Ramos (cell line): ENCODE measurements at regions not wholly inside any gene's neighbourhood (a gene's known extent, or its start where the extent isn't known, plus 50 kb on each side); places are given as distances from the start of the nearest gene placed in this dataset.
"Not testable (repeated sequence)": the region's sequence is repeated elsewhere in the genome, so short reads cannot be mapped to it uniquely, and the experiment has no call there.

ENCODE experiments used
- in situ Hi-C: fragments of 300-500 bp; cut with MboI; formaldehyde crosslinking; loops from one replicate; pipeline ENCODE4 v1.14.3; 2022; ENCODE audit warnings: low sequenced_read_pairs; ENCODE audit not compliant: unreplicated experiment

DNA sequence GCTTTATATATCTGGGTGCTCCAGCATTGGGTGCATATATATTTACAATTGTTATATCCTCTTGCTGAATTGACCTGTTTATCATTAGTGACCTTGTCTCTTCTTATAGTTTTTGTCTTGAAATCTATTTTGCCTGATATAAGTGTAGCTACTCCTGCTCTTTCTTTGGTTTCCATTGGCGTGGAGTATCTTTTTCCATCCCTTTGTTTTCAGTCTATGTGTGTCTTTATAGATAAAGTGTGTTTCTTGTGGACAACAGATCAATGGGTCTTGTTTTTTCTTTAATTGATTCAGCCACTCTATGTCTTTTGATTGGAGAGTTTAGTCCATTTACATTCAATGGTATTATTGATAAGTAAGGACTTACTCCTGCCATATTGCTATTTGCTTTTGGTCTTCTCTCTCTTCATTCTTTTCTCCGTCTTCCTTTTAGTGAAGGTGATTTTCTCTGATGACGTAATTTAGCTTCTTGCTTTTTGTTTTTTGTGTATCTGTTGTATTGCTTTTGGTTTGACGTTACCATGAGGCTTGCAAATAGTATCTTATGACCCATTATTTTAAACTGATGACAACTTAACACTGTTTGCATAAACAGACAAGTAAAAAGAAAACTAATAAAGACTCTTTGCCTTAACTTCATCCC, 347.6 kb downstream of the TMEM121 start:
- in situ Hi-C loops = no loop called here

DNA sequence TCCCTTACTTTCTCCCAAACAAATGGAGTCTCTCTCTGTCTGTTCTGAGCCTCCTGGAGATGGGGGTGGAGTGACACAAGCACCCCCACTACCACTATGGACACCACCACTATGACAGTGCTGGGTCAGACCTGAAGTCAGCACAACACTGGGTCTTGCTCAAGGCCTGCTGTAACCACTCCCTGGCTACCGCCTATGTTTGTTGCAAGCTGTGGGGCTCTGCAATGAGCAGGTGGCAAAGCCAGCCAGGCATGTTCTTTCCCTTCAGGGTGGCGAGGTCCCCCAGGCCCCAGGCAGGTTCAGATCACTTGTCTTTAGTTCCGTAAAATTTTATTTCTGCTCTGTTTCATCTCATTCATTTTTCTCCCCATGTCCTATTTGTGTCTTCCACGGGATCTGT, 349.8 kb downstream of the TMEM121 start:
- in situ Hi-C loops = no loop called here

DNA sequence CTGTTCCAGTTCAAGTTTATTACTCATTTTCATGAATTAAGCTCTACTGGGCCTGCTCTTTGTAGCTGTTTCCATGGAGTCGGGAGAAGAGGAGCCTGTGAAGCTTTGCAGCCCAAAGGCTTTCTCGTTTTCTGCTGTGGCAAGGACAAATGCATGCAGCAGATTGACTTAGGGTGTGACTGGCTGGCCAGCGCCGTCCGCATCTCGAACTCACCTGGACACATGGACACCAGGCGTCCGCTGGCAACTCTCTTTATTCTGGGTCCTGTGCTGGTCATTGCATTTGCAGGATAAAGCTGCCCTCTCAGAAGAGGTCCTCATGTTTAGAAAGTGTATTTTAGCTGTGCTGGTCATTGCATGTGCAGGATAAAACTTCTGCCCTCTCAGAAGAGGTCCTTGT, 350.4 kb downstream of the TMEM121 start:
- in situ Hi-C loops = no loop called here

DNA sequence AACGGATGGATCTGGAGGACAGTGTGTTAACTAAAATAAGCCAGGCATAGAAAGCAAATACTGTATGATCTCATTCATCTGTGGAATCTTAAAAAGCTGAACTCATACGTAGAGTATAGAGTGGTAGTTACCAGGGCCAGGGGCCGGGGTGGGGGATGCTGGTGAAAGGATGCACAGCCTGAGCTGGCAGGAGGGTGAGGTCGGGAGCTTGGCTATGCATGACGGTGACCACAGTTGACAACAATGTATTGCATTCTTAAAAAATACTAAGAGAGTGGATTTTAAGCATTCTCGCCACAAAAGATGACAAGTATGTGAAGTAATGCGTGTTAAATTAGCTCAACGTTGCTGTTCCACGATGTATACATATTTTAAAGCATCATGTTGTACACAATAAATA, 351.3 kb downstream of the TMEM121 start:
- in situ Hi-C loops = no loop called here

DNA sequence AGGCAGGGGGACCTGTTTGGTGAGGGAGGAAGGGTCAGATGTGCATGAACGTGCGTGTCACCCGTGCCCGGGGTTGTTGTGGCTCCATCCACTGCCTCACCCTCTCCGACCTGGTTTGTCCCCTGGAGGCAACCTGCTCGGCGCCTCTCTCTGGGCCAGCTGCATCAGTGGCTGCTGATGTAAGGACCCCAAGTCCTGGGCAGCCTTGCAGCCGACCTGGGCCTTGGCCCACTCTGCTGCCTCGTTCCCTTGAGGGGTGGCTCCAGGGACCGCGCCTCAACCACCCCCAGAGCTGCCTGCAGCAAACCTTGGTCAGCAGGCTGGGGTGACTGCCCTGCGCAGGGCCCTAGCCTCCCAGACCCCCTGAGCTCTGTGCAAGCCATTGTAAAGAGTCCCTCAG, 351.7 kb downstream of the TMEM121 start:
- in situ Hi-C loops = no loop called here

DNA sequence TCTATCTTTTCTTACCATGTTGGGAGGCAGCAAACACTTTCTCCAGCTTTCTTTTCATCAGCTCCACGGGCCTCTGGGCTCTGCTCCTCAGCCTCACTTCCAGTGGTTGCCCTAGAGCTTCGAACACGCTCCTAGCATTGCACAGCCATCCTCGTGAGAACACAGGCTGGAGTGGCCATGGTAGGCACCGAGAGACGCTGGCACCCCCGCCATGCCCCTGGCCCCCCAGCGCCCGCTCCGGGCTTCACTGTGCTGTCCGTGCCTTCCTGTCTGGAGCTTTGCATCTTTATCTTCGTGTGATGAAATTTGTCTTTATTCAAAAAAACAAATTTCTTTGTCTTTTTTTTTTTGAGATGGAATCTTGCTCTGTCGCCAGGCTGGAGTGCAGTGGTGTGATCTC, 352.2 kb downstream of the TMEM121 start:
- in situ Hi-C loops = no loop called here

DNA sequence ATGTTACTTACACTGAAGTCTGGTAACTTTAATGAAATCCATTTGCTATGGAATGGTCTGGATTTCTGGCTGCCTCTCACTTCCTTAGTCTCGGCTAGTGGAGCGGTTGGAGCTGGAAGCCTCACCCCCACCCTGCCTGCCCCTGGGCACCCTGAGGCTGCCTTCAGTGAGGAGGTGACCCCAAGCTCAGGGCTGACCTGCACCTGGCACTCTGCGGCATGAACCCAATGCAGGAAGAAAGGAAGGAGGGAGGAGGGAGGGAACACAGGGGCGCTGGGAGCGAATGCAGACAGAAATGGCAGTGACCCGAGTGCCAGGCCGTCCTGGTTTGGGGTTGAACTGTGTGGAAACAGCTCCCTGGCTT, 353.1 kb downstream of the TMEM121 start:
- in situ Hi-C loops = no loop called here

DNA sequence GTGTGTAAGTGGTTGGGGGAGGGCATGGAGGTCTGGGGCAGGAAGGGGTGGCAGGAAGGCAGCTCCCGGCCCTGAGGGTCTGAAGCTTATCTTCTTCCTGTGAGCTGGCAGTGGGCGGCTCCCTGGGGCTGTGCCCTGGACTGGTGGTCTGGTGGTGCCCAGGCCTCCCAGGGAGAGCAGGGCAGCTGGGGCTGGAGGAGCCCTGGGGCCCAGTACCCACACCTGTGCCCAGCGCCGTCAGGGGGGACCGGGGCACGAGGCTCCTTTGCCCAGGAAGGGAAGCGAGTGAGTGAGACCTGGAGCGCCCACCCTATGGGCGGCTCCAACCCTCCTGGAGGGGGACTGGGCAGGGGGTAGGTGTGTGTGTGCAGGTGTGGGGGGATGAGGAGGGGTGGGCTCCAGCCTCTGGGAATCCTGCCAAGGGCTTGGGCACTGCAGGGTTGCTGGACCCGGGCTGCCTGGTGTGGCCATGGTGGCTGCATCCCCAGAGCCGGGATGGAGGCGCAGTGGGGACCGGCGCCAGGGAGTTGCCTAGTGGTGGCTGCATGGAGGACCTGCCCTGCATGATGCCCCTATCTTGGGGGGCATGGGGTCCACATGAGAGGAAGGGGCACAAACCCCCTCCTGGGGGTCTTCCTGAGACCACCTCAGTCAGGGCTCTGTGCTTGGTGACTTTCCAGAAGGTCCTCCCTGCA, 353.6 kb downstream of the TMEM121 start:
- in situ Hi-C loops = no loop called here

DNA sequence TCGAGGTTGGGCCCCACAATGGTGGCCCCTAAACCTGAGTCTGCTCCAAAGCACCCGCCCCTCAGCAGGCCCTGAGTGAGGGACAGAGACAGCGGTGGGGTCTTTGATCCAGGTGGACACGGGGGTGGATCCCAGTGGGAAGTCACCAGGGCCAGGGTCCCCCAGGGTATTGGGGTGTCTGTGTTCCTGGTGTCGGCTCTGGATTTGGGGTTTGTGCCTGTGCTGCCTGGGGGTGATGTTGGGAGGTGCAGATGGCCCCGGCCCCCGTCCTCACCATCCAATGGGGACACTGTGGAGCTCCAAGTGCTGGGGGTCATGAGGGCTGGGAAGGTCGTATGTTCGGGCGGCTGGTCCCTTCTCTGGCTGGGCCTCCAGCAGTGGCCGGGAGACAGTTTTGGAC, 354.2 kb downstream of the TMEM121 start:
- in situ Hi-C loops = no loop called here

DNA sequence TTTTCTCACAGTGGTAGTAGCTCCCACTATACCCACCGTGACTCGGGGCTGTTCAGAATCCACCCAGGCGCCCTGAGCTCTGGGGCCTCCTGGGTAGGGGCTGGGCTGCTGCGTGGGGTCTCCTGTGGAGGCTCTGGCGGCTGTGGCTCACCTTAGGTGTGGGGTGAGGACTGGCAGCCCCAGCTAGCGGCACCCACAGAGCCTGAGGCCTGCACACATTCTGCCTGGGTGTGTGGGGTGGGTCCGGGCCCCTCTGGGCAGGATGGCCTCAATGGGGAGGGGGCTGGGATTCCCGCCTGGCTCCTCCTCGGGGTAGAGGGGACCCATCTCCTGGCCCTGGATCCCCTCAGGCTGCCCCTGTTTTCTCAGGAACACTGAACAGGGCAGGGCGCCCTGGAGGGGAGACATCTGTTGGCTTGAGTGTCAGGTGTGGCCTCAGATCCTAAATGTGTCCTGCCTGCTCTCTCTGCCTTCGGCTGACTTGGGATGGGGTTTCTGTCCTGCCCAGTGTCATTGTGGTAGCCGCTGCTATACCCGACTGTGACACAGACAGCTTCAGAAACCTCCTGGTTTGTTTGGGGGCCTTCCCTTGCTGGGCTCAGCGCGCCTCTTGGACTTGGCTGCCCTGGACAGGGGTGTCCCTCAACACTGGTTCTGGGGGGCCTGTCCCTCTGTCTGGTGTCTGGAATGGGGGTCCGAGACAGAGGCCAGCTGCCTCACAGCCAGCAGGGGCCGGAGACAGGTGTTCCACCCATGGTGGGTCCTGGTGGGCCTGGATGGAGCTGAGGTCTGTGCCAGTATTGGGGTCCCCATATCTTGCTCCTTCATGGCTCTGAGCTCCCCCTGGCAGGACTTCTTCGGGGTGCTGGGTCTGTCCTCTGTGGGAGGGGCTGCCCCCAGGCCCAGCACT, 354.9 kb downstream of the TMEM121 start:
- in situ Hi-C loops = no loop called here

DNA sequence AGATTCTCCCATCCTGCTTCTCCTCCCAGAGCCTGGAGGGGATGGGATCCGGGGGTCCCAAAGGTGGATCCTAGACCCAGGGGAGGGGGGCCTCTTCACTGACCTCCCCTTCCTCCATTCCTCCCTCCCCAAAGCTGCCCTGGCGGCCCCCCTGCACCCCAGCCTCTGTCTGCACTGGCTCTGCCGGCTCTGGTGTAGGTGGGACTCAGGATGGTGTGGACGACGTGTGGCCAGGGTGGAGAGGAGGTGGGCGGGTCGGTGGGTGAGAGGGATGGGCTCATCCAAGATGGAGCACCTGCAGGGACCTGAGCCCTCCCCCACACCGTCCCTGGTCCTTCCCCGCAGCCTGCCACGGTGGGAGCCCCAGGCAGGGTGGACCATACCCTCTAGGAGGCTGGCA, 355.6 kb downstream of the TMEM121 start:
- in situ Hi-C loops = not testable (repeated sequence)

DNA sequence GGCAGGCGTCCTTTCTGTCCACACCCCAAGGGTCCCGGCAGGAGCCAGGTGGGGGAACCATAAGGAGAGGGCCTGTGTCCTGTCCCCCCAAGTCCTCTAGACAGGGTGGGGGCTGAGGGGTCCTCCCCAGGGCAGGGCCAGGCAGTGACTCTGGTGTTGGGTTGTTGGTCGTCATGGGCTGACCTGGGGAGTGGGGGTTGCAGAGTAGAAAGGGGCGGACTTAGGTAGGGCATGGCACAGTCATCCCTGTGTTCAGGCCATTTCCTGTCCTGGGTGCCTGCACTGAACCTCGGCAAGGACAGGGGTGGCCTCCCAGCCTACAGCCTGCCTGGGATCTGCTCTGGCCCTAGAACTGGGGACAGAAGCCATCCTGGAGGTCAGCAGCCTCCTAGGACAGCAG, 356.2 kb downstream of the TMEM121 start:
- in situ Hi-C loops = no loop called here

DNA sequence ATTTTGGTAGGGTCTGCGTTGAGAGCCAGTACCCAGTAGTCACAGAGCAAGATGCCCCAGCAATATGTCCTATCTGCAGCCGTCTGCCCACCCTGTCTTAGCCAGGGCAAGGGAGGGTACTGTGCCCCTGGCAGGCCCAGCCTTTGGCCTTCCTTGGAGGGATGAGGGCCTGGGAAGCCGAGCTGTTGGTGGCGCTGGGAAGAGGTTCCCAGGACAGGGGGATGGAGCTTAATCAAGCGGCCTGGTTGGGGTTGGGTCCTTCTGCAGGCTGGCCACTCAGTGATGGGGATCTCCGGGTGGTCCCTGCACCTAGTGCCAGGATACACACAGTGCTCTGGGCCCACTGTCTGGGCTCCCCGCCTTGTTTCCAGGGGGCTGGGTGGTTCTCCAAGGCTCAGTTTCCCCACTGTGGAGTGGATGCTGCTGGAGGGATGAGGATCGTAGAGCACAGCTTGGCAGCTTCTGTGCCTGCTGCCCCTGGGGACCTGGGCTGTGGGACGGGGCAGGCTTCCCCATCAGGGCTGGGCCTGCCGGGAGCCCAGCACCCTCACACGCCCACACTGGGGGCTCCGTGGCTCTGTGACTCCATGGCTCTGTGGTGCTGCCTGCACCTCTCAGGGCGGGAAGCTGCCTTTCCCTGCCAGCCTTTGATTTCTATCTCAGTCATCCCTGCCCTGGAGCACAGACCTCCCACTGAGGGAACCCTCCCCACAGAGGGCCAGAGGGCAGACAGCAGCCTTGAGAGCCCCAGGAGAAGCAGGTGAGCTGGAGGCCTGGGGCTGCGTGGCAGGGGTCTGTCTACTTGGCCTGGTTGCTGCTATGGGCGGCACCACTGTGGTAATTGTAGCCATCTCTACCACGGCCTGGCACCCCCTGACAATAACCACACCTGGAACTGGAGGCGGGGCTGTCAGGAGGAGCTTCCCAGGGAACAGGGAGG, 357.0 kb downstream of the TMEM121 start:
- in situ Hi-C loops = no loop called here

DNA sequence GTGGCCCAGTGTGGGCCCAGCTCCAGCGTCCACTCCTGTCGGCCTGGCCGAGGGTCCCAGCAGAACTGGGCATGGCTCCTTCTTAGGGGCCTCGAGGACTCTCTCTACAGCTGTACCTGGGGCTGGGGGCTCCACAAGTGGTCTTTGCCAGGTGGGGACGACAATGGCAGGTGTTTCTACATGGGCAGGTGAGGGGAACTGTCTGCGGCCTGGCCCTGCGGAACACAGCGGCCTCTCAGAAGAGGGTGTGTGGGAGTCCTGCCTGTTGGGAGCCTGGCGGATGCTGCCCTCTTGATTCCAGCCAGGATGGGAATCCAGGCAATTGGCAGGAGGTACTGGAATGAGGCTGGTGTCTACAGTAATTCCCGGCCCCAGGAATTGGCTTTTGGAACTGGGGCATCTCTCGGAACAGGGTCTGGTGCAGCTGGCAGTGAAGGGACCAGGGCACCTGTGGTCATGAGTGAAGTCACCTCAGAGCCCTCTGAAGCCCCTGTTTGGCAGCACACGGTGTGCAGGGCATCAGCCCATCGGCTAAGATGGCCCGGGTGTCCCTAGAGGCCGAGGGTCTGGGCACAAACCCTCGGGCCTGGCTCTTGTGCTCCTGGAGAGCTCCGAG, 357.9 kb downstream of the TMEM121 start:
- in situ Hi-C loops = not testable (repeated sequence)

DNA sequence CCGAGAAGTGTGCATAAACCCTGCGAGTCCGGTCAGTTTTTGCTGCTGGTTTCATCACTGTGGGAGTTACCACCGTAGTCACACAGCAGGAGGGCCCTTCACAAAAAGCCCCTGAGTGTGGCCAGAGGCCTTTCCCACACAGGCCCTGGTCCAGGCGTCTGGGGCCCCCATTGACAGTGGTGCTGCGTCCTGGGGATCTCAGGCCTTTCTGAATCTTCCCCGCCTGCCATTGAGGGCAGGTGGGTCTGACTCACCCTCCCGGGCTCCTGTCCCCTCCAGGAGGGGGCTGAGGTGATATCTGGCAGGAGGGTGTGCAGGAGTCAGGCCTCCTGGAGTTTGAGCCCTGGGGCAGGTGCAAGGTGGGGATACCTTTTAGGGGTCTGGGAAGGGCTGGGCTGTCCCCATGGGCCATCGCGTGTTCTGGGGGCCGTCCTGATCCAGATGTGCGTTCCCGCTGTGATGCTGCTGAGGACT, 358.5 kb downstream of the TMEM121 start:
- in situ Hi-C loops = no loop called here

DNA sequence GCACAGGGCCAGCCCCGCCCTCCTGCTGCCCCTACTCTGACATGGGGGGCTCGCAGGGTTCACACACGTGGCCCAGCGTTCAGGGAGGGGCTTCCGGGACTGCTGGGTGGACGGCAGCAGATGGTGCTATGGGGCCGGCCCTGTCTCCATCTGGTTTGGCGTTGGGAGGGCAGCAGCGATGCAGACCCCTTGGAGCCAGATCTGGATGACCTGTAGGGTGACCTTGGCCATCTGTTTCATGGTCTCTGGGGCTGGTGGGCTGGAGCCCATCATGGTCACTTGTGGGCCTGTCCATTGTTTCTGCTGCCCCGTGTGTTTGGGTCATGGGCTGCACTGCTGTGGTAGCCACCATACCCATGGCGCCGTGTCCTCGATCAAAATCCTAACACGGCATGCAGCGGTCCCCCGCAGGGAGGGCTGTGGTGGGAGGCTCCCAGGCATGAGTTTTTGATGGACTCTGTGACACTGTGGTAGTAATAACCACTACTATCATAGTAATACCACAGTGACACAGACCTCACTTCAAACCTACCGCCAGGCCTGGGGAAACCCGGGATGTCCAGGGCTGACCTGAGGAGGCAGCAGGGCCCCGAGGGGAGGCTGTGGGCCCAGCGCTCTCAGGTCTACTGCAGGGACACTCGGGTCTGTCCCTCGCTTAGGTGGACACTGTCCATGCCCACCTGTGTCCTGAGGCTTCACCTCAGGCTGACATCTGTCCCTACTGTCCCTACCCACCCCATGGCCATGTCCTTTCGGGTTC, 359.4 kb downstream of the TMEM121 start:
- in situ Hi-C loops = no loop called here

DNA sequence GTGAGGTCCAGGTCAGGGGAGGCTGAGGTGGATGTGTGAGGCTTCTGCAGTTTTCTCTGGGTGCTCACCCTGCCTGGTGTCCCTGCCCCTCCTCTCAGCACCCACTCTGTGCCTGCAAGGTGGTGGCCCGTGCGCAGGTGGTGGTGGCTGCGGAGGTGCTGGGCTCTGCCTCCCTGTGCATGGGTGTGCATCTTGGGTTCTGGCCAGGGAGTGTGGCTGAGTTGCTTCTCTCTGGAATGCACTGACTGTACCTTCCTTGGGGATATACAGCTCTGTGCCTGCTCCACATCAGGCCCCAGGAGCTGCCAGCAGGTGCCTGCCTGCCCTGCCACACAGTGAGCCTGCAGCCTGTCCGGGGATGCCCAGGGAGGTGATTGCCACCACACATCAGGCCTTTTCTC, 360.4 kb downstream of the TMEM121 start:
- in situ Hi-C loops = not testable (repeated sequence)

DNA sequence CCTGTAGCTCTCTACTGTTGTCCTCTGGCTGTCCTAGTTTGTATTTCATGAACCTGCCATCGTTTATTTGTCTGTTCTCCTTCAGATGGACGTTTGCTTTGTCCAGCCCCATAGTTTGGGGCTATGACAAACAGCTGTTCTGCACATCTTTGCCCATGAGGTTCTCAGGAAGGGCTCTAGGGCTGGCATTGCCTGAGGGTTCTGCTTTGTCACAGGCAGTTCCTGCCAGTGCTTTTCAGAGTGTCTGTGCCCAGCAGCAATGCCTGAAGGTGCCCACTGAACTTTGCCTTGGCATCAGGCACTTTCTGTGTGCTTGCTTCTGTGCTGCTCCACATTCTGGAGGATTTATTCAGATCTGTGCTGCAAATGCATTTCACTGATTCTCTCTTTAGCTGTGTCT, 361.3 kb downstream of the TMEM121 start:
- in situ Hi-C loops = no loop called here

DNA sequence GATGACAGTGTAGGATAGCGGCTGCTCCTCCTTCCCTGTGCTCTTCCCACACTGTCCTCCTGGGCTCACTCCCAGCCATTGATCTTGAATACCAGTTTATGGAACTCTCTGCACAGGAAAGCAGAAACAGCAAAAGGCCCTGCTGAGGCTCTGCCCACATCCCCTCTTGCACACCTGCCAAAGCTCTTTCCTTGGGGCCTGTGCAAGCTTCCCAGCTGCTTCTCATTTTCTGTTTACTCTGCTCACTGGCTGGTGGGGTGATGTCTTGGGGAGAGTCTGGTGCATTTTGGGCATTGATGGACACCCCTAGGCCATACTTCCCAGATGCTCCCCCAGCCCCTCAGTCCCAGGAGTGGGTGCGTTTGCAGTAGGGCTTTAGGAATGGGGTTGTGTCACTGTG, 361.8 kb downstream of the TMEM121 start:
- in situ Hi-C loops = no loop called here
